PC-3 (cell line): ENCODE measurements at regions not wholly inside any gene's neighbourhood (a gene's known extent, or its start where the extent isn't known, plus 50 kb on each side); places are given as distances from the start of the nearest gene placed in this dataset.

Source experiments
- CTCF ChIP-seq: fragments of 300-600 bp; sonication (generic); conservative IDR thresholded peaks from 2 replicates; pipeline ENCODE4 v1.5.1; 2017; ENCODE audit warnings: antibody characterized with exemption, low read depth, mild to moderate bottlenecking, low read length
- EZH2 ChIP-seq: fragments of 300-600 bp; sonication (generic); IDR thresholded peaks from one replicate; pipeline ENCODE4 v1.6.1; 2017; ENCODE audit warnings: antibody characterized with exemption, mild to moderate bottlenecking, low read length; ENCODE audit not compliant: unreplicated experiment
- EZH2phosphoT487 ChIP-seq: fragments of 300-600 bp; sonication (generic); IDR thresholded peaks from 2 replicates; pipeline ENCODE4 v1.6.1; 2018; ENCODE audit warnings: mild to moderate bottlenecking, antibody characterized with exemption, low read length, borderline replicate concordance

GRCh38 chr2:7724336-7724735 lies 807.1 kb downstream of the RNF144A start:
- TF ChIP-seq EZH2 (no peak), CTCF (no peak), EZH2phosphoT487 (no peak)
